ENCODE measurements at regions not wholly inside any gene's neighbourhood (a gene's known extent, or its start where the extent isn't known, plus 50 kb on each side); places are given as distances from the start of the nearest gene placed in this dataset.

DNA sequence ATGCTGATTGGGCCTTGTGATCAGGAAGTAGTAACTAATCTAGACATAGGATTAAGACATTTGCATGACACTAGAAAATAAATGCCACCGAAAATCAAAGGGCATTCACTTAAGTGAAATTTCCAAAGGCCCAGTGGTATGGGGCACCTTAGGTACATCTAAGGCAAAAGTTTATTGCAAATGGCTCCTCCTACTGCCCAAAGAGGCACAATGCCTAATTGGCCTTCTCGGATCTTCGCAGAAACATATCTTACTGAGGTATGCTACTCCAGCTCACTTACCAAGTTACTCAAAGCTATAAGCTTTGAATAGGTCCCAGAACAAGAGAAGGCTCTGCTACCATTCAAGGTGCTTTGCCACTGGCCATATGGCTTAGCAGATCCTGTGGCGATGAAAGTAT, 174.8 kb upstream of the CXCL13 start:
- TF ChIP-seq, protein P1, sequence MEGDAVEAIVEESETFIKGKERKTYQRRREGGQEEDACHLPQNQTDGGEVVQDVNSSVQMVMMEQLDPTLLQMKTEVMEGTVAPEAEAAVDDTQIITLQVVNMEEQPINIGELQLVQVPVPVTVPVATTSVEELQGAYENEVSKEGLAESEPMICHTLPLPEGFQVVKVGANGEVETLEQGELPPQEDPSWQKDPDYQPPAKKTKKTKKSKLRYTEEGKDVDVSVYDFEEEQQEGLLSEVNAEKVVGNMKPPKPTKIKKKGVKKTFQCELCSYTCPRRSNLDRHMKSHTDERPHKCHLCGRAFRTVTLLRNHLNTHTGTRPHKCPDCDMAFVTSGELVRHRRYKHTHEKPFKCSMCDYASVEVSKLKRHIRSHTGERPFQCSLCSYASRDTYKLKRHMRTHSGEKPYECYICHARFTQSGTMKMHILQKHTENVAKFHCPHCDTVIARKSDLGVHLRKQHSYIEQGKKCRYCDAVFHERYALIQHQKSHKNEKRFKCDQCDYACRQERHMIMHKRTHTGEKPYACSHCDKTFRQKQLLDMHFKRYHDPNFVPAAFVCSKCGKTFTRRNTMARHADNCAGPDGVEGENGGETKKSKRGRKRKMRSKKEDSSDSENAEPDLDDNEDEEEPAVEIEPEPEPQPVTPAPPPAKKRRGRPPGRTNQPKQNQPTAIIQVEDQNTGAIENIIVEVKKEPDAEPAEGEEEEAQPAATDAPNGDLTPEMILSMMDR (IDR thresholded peaks at IDR 0.05 in 8 of 11, conservative IDR thresholded peaks at IDR 0.05 in 3 of 11) = no peak
- TF ChIP-seq POLR2AphosphoS5 (IDR thresholded peaks at IDR 0.05) (no peak), POLR2A (IDR thresholded peaks at IDR 0.05) (no peak)
- WGBS, 5 donors = 92 to 100% (median 96%) methylated on average over 4 of the region's 4 CpGs
- intact Hi-C loops (cut with DNase I; ENCODE audit: low total_unique reads) = no loop called here

DNA sequence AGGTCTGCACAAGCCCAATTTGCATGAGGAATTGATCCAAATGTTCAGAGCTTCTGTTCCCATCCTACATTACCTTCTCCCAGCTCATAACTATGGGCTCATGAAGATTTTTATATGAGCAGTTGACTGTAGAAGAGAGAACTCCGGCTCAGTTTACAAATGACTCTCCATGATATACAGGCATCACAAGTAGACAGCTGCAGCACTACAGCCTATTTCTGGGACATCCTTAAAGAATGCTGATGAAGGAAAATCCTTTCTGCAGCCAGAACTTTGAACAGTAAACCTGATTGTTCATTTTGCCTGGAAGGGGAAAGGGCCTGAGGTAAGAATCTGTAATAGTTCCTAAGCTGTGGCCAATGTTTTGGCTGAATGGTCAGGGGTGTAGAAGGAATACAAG, 174.1 kb upstream of the CXCL13 start:
- no peak overlapping the region for H3K4me3 ChIP-seq
- intact Hi-C loops (cut with DNase I; ENCODE audit: low total_unique reads) = no loop called here
- H3K4me1 ChIP-seq = peaks cover 7 to 31% (median 19%) of the 10 kb centered on the region in 6 donors
- H3K27ac ChIP-seq = peak overlapping the region in 2 of 8 donors; percentile 7 to 67
- H3K36me3 ChIP-seq = no peaks in the 10 kb centered on the region
- no peaks in the 10 kb centered on the region for H3K27me3 ChIP-seq (replicated peaks in 1 of 7)
- DNase-seq = no peak
- H3K9me3 ChIP-seq = no peaks in the 10 kb centered on the region
- TF ChIP-seq POLR2A (IDR thresholded peaks at IDR 0.05) (no peak), POLR2AphosphoS5 (IDR thresholded peaks at IDR 0.05) (no peak)
- TF ChIP-seq, protein P1 (IDR thresholded peaks at IDR 0.05 in 8 of 11, conservative IDR thresholded peaks at IDR 0.05 in 3 of 11) = no peak
- 84 to 100% (median 91%) methylated on average over 1 of the region's 1 CpG for WGBS, 5 donors

More for the DNA sequence above, 174.8 kb upstream of the CXCL13 start:
- H3K4me1 ChIP-seq = peaks cover 7 to 28% (median 19%) of the 10 kb centered on the region in 6 donors
- no peak for DNase-seq
- H3K27ac ChIP-seq = no peak overlapping the region
- no peak overlapping the region for H3K4me3 ChIP-seq
- no peaks in the 10 kb centered on the region for H3K9me3 ChIP-seq
- no peaks in the 10 kb centered on the region for H3K27me3 ChIP-seq (replicated peaks in 1 of 7)
- H3K36me3 ChIP-seq = no peaks in the 10 kb centered on the region

DNA sequence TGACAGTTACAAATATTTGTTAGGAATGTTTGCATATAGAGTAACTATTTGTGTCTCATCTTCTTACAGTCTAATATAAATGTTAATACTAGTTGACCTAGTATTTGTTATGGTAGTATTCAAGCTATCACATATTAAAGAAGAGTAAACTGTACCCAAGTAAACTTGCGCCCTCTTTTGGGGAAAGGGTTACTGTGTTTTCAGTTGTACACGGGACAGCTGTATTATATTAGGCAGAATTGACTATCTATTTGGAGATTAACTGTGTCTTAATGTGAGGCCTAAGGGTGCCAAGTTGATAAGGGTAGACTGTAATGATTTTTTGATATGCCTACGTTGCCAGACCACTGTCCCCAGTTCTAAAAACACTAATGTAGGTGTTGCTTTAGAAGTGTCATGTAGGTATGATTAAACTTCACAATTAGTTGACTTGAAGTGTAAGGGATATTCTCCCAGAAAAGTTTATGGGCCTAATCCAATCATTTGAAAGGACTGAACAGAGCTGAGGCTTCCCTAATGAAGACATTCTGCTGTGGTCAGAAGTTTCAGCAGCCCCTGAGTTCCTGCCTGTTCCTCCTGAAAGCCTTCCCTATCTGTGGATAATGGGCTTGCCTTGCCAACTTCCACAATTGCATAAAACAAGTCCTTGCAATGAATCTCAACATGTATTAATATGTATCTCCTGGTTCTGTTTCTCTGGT, 172.8 kb upstream of the CXCL13 start:
- H3K4me1 ChIP-seq = peaks cover 7 to 31% (median 19%) of the 10 kb centered on the region in 6 donors
- intact Hi-C loops (cut with DNase I; ENCODE audit: low total_unique reads) = no loop called here

DNA sequence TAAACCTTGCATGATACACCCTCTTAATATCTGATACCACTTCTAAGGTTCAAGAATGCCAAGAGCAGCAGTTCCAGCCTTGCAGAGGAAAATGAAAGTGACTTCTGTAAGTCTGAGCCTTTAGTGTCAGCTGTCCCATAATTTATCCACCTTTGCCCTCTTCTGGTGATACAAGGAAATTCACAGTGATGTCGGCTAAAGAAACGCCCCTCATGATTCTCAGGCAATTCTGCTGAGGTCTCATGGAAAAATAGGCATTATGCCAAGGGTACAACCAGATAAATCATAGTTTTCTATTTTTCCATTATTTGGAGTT, 172.2 kb upstream of the CXCL13 start:
- H3K27me3 ChIP-seq (replicated peaks in 1 of 7) = no peaks in the 10 kb centered on the region
- 0 to 2% (median 0%) methylated on average over 2 of the region's 2 CpGs for WGBS, 5 donors
- DNase-seq = no peak
- no peak overlapping the region for H3K4me3 ChIP-seq
- no peaks in the 10 kb centered on the region for H3K9me3 ChIP-seq
- H3K4me1 ChIP-seq = peaks cover 7 to 31% (median 19%) of the 10 kb centered on the region in 6 donors
- TF ChIP-seq POLR2A (IDR thresholded peaks at IDR 0.05) (no peak), POLR2AphosphoS5 (IDR thresholded peaks at IDR 0.05) (no peak)
- TF ChIP-seq, protein P1 (IDR thresholded peaks at IDR 0.05 in 8 of 11, conservative IDR thresholded peaks at IDR 0.05 in 3 of 11) = peak in 10 of 11 experiments; percentile 32 to 73 (median 60)
- intact Hi-C loops (cut with DNase I; ENCODE audit: low total_unique reads) = no loop called here
- no peaks in the 10 kb centered on the region for H3K36me3 ChIP-seq
- peak overlapping the region in 5 of 8 donors; percentile 20 to 74 (median 61) for H3K27ac ChIP-seq

More for the DNA sequence above, 172.8 kb upstream of the CXCL13 start:
- no peaks in the 10 kb centered on the region for H3K9me3 ChIP-seq
- H3K27me3 ChIP-seq (replicated peaks in 1 of 7) = no peaks in the 10 kb centered on the region
- no peak overlapping the region for H3K4me3 ChIP-seq
- H3K36me3 ChIP-seq = no peaks in the 10 kb centered on the region
- TF ChIP-seq, protein P1 (IDR thresholded peaks at IDR 0.05 in 8 of 11, conservative IDR thresholded peaks at IDR 0.05 in 3 of 11) = no peak
- TF ChIP-seq POLR2A (IDR thresholded peaks at IDR 0.05) = no peak
- no peak for TF ChIP-seq POLR2AphosphoS5 (IDR thresholded peaks at IDR 0.05)
- 54 to 70% (median 69%) methylated on average over 3 of the region's 3 CpGs for WGBS, 5 donors
- H3K27ac ChIP-seq = peak overlapping the region in 5 of 8 donors; percentile 20 to 74 (median 61)
- DNase-seq = no peak

All from spleen (tissue), 11 donors.